Calu3 (cell line): ENCODE measurements at regions not wholly inside any gene's neighbourhood (a gene's known extent, or its start where the extent isn't known, plus 50 kb on each side); places are given as distances from the start of the nearest gene placed in this dataset.

ENCODE experiments used
- BruUV-seq: library from RNA; stranded (reverse); fragments of 400-500 nt; replicated peaks from 2 replicates; lab custom pipeline; 2021; lab: Mats Ljungman, UMichigan
- CTCF ChIA-PET: fragments of 300-600 bp; sonication (Branson Sonifier 250); formaldehyde crosslinking; loops from one replicate; lab custom pipeline; 2022; ENCODE audit warnings: antibody characterized with exemption; lab: Charles Lee
- DNase-seq: peaks from one replicate; pipeline ENCODE4 v3.0.0; 2022
- H3K27ac Mint-ChIP-seq: one replicate; pipeline ENCODE4 v1.8.0; 2022; ENCODE audit warnings: mixed read lengths; ENCODE audit not compliant: unreplicated experiment
- H3K27me3 Mint-ChIP-seq: one replicate; pipeline ENCODE4 v1.8.0; 2022; ENCODE audit warnings: mixed read lengths; ENCODE audit not compliant: unreplicated experiment
- H3K36me3 Mint-ChIP-seq: one replicate; pipeline ENCODE4 v1.8.0; 2022; ENCODE audit warnings: mild to moderate bottlenecking, moderate library complexity, mixed read lengths; ENCODE audit not compliant: insufficient read depth, unreplicated experiment
- H3K4me1 Mint-ChIP-seq: one replicate; pipeline ENCODE4 v1.8.0; 2022; ENCODE audit warnings: mild to moderate bottlenecking, low read depth, mixed read lengths; ENCODE audit not compliant: unreplicated experiment
- H3K4me3 Mint-ChIP-seq: one replicate; pipeline ENCODE4 v1.8.0; 2022; ENCODE audit warnings: mild to moderate bottlenecking, low read depth, moderate library complexity, mixed read lengths; ENCODE audit not compliant: unreplicated experiment
- H3K9me3 Mint-ChIP-seq: one replicate; pipeline ENCODE4 v1.8.0; 2022; ENCODE audit warnings: low read depth, mixed read lengths; ENCODE audit not compliant: unreplicated experiment
- CTCF ChIP-seq: fragments of 200-600 bp; IDR thresholded peaks from one replicate; pipeline ENCODE4 v1.8.0; 2022; ENCODE audit warnings: antibody characterized with exemption; ENCODE audit not compliant: unreplicated experiment
- intact Hi-C: fragments of 100-400 bp; cut with micrococcal nuclease; formaldehyde crosslinking; loops from one replicate; pipeline ENCODE4 v1.10.0; 2022; ENCODE audit not compliant: unreplicated experiment

DNA sequence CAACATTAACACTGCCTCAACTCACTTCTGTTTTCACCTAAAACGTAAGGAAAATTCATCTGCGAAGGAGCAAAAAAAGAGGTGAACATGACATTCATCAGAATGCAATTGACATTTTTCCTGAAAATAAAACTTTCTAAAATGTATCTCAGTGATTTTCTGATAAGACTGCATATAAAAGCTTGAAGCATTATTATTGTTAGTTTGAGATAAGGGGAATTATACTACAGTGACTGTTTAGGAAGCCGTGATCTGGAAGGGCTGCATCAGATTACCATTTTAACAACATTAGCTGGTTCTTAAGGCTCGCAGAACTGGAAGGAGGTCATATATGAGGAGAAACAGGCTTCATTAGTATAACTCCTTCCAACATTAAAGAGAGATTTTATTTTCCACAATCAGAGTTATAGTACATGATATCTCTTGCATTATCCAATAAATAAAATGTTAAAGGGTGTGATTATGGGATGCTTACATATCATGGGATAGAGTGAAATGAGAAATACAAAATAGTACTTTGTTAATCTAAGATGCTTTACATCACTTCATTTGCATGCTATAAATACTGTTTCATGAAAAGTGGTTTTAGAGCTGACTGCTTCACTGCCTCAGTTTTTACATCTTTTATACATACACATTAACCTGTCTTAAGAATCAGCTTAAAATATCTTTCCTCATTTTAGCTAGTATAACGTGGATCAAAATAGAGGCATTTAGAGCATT, 1820.1 kb upstream of the TENM3 start:
- no peak overlapping the region for H3K4me3 Mint-ChIP-seq

DNA sequence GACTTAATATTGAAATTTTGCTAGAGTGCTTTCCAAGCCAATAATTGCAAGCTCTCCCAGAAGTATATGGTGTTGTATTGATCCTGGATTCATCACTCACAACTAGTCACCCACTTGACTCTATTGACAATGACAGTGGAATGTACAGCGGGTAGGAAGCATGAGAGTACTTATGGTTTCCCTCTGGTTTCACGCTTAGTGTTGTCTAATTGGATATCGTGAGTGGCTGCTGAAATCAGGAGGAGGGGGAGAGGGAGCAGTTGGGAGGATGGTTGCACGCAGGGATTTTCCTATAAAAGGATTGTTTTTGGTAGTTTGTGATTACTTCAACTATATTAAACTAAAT, 1819.5 kb upstream of the TENM3 start:
- no TSS peak for BruUV-seq
- CTCF ChIA-PET = no interaction called here
- Mint-ChIP-seq H3K36me3 (no peaks in the 10 kb centered on the region), H3K4me1 (no peaks in the 10 kb centered on the region), H3K27me3 (no peaks in the 10 kb centered on the region), H3K27ac (no peak overlapping the region), H3K4me3 (no peak overlapping the region), H3K9me3 (no peaks in the 10 kb centered on the region)
- intact Hi-C loops = no loop called here
- DNase-seq = no peak
- TF ChIP-seq CTCF = no peak

More for the DNA sequence above, 1820.1 kb upstream of the TENM3 start:
- CTCF ChIA-PET = no interaction called here
- Mint-ChIP-seq H3K36me3 (no peaks in the 10 kb centered on the region), H3K9me3 (no peaks in the 10 kb centered on the region), H3K27ac (no peak overlapping the region), H3K4me1 (no peaks in the 10 kb centered on the region), H3K27me3 (no peaks in the 10 kb centered on the region)
- intact Hi-C loops = no loop called here
- BruUV-seq = no TSS peak
- no peak for TF ChIP-seq CTCF
- no peak for DNase-seq

GRCh38 chr4:180426938-180427337, 1816.3 kb upstream of the TENM3 start:
- no peak overlapping the region for H3K27ac Mint-ChIP-seq
- TF ChIP-seq CTCF = no peak
- H3K9me3 Mint-ChIP-seq = no peaks in the 10 kb centered on the region
- no peaks in the 10 kb centered on the region for H3K36me3 Mint-ChIP-seq
- intact Hi-C loops = no loop called here
- CTCF ChIA-PET = no interaction called here
- no peak overlapping the region for H3K4me3 Mint-ChIP-seq
- DNase-seq = no peak
- H3K4me1 Mint-ChIP-seq = no peaks in the 10 kb centered on the region
- H3K27me3 Mint-ChIP-seq = no peaks in the 10 kb centered on the region
- BruUV-seq = no TSS peak

DNA sequence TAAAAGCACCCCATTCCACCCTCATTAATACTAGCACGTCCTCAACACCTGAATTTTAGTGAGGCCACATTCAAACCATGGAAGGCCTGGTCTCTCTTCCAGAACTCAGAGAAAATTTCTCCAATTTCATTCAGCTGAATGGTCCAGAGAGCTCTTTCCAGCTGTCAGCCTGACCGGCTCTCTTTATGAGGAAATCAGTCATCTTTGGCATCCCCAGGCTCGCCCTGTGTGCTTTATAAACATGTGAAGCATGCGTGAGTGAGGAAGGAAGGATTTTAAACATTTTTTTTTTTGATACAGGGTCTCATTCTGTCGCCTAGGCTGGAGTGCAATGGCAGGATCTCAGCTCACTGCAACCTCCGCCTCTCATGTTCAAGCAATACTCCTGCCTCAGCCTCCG, 1812.9 kb upstream of the TENM3 start:
- intact Hi-C loops = loop anchor here (10.0 kb wide), 1 partner anchor 365 kb away; no protein-coding TSS in a partner anchor
- no peak for TF ChIP-seq CTCF
- Mint-ChIP-seq H3K4me1 (no peaks in the 10 kb centered on the region), H3K36me3 (no peaks in the 10 kb centered on the region), H3K9me3 (no peaks in the 10 kb centered on the region), H3K27ac (no peak overlapping the region), H3K4me3 (no peak overlapping the region), H3K27me3 (no peaks in the 10 kb centered on the region)
- BruUV-seq = no TSS peak
- CTCF ChIA-PET = no interaction called here
- DNase-seq = no peak
